Renal cortex interstitium (tissue), 11 donors: ENCODE measurements at regions not wholly inside any gene's neighbourhood (a gene's known extent, or its start where the extent isn't known, plus 50 kb on each side); places are given as distances from the start of the nearest gene placed in this dataset.

Source experiments
- DNase-seq, 11 donors: peaks; one replicate each; pipeline ENCODE4 v3.0.0-alpha.2; 2013; ENCODE audit warnings: low read depth in 9 of 11, low spot score in 4 of 11; ENCODE audit errors: extremely low read depth in 1 of 11

DNA sequence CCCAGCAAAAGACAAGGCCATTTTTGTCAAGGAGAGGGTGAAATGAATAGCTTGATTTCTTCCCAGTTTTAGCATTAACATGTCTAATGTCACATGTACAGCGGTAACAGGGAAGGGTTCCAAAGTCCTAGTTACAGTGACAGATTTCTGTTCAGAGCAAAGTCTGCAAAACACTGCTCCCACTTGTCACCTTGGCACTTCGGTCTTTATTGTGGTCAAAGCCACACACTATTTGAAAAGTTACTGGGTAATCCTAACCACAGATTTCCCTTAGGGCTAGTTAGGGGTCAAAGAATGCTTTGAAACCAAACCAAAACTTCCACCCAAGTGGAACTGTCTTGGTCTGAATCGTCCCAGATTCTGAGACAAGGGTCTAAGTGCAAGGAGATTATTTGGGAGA lies 455.6 kb downstream of the HS3ST3B1 start:
- DNase-seq = no peak

- no peak for DNase-seq
These were observed 454.1 kb downstream of the HS3ST3B1 start for GRCh38 chr17:14755002-14755401.

- DNase-seq = no peak
These were observed 452.5 kb downstream of the HS3ST3B1 start for GRCh38 chr17:14753383-14753782.

DNA sequence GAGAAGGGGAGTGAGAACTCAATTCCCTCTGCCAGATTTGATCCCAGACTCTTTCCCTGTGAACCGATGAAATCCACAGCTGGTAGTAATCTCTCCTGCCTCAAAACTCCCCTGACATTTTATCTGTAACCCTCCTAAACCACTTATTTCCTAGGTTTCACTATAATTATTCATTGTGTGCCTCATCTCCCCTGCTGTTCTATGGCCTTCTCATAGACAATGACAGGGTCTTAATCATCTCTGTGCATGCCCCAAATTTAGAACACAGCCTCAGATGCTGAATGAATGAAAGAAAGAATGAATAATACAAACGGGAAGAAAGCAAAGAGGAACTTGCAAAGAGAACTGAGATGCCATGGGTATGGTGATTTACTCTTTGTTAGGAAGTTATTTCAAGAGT lies 451.1 kb downstream of the HS3ST3B1 start:
- DNase-seq = no peak

- no peak for DNase-seq
These were observed 450.0 kb downstream of the HS3ST3B1 start for GRCh38 chr17:14750866-14751265.

- DNase-seq = no peak
These were observed 448.4 kb downstream of the HS3ST3B1 start for GRCh38 chr17:14749269-14749668.

- DNase-seq = no peak
These were observed 447.3 kb downstream of the HS3ST3B1 start for GRCh38 chr17:14748036-14748710.

GRCh38 chr17:14747603-14747950 lies 446.7 kb downstream of the HS3ST3B1 start:
- no peak for DNase-seq

- no peak for DNase-seq
These were observed 446.1 kb downstream of the HS3ST3B1 start for GRCh38 chr17:14746822-14747602.

DNA sequence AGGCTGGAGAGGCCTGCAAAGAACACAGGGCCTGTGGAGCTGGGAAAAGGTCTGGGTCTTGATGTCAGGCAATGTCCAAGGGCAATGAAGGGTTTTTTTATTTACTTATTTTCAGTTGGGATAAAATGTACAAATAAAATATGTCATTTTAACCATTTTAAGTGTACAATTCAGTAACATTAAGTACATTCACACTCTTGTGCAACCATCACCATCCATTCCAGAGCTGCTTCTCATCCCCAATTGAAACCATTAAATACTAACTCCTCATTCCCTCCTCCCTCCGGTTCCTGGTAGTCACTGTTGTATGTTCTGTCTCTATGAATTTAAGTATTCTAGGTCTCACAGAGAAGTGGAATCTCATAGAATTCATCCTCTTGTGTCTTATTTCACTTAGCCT lies 444.7 kb downstream of the HS3ST3B1 start:
- no peak for DNase-seq

GRCh38 chr17:14744761-14745473 lies 444.0 kb downstream of the HS3ST3B1 start:
- DNase-seq = no peak

DNA sequence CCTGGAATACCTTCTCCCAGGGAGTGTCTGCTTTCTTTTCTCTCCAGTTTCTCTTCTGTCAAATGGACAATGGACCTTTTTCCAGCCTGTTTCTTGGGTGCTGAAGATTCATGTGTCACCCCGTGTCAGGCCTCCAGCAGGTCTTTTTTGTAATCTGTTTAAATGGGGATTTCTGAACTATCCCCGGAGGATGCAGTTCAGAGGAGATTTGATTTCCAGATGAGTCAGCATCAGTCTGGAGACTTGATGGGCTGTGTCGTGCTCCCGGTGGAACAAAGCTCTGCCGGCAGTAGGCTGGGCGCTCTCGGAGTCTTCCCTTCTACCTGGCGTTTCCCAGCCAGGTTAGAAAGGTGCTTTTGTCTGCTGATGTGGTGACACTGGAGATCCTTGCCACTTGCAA lies 440.6 kb downstream of the HS3ST3B1 start:
- no peak for DNase-seq

GRCh38 chr17:14739656-14740431 lies 439.0 kb downstream of the HS3ST3B1 start:
- DNase-seq = no peak

DNA sequence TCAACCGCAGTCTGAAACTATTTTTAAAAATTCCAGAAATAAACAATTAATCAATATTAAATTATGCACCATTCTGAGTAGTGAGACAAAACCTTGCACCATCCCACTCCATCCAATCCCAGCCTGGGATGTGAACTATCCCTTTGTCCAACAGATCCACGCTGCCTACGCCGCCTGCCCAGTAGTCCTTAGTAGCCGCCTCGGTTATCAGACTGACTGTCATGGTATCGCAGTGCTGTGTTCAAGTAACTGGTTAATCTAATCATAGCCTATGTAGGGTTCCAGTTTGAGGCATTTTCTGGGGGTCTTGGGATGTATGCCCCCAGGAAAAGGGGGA lies 437.7 kb downstream of the HS3ST3B1 start:
- no peak for DNase-seq

DNA sequence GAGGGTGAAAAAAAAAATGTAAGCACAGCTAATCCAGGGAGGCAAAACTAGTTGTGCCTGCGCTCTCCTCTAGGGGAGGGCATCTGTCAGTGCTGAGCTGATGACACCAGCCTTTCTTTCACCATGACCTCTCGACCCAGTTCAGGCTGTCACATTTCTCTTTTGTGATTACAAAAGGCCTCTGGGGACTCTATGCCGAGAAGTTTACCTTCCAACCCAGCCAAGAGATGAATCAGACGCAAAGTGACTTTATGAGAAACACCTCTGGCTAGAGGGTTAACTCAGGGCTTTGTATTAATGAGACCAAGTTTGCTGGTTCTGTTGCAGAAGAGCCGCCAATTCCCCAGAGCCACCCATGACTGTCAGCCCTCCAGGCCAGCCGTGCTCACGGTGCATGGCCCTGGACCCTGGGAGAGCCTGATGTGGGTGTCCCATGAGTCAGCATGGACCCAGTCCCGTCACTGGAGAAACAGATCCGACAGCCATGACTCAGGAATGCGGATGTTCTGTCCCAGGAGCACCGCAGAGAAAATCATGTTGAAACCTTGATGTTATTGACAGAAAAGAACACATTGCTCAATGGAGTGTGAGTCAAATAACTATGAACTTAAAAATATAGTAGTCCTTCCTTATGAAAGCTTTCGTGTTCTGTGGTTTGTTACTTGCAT lies 437.2 kb downstream of the HS3ST3B1 start:
- no peak for DNase-seq

GRCh38 chr17:14736631-14737030 lies 435.8 kb downstream of the HS3ST3B1 start:
- no peak for DNase-seq

GRCh38 chr17:14733376-14733775 lies 432.5 kb downstream of the HS3ST3B1 start:
- no peak for DNase-seq

GRCh38 chr17:14732211-14732610 lies 431.3 kb downstream of the HS3ST3B1 start:
- no peak for DNase-seq

GRCh38 chr17:14731591-14731990 lies 430.7 kb downstream of the HS3ST3B1 start:
- no peak for DNase-seq
